ENCODE measurements at regions not wholly inside any gene's neighbourhood (a gene's known extent, or its start where the extent isn't known, plus 50 kb on each side); places are given as distances from the start of the nearest gene placed in this dataset.

GRCh38 chr18:45384962-45385315, 230.3 kb upstream of the SLC14A2 start:
- H3K9me3 ChIP-seq = no peaks in the 10 kb centered on the region
- no peaks in the 10 kb centered on the region for H3K36me3 ChIP-seq
- no peak for TF ChIP-seq CTCF (IDR thresholded peaks at IDR 0.05)
- H3K4me3 ChIP-seq = no peak overlapping the region
- peak in 1 of 2 donors; percentile 37 for ATAC-seq
- H3K27me3 ChIP-seq (ENCODE audit: low read depth) = no peaks in the 10 kb centered on the region
- peaks cover 7% of the 10 kb centered on the region for H3K4me1 ChIP-seq
- H3K27ac ChIP-seq = no peak overlapping the region
- DNase-seq = no peak
- intact Hi-C loops (cut with DNase I) = no loop called here

- TF ChIP-seq CTCF (IDR thresholded peaks at IDR 0.05) = peak; percentile 34
- Histone ChIP-seq H3K27me3 (ENCODE audit: low read depth) (no peaks in the 10 kb centered on the region), H3K9me3 (no peaks in the 10 kb centered on the region), H3K4me3 (no peak overlapping the region), H3K36me3 (no peaks in the 10 kb centered on the region), H3K27ac (no peak overlapping the region), H3K4me1 (peaks cover 7% of the 10 kb centered on the region)
- intact Hi-C loops (cut with DNase I) = no loop called here
- DNase-seq (no peak), ATAC-seq (no peak)
Measured at GRCh38 chr18:45386041-45386655, 229.1 kb upstream of the SLC14A2 start.

- H3K4me1 ChIP-seq = peaks cover 7% of the 10 kb centered on the region
- ATAC-seq (no peak), DNase-seq (no peak)
- H3K9me3 ChIP-seq = no peaks in the 10 kb centered on the region
- no peak overlapping the region for H3K27ac ChIP-seq
- H3K4me3 ChIP-seq = no peak overlapping the region
- intact Hi-C loops (cut with DNase I) = no loop called here
- TF ChIP-seq CTCF (IDR thresholded peaks at IDR 0.05) = no peak
- no peaks in the 10 kb centered on the region for H3K36me3 ChIP-seq
- no peaks in the 10 kb centered on the region for H3K27me3 ChIP-seq (ENCODE audit: low read depth)
Measured at GRCh38 chr18:45387229-45387628, 228.0 kb upstream of the SLC14A2 start.

GRCh38 chr18:45398448-45398847, 216.8 kb upstream of the SLC14A2 start:
- Histone ChIP-seq H3K36me3 (no peaks in the 10 kb centered on the region), H3K27ac (no peak overlapping the region), H3K4me1 (no peaks in the 10 kb centered on the region), H3K4me3 (no peak overlapping the region), H3K27me3 (ENCODE audit: low read depth) (no peaks in the 10 kb centered on the region), H3K9me3 (no peaks in the 10 kb centered on the region)
- ATAC-seq (no peak), DNase-seq (no peak)
- intact Hi-C loops (cut with DNase I) = no loop called here
- no peak for TF ChIP-seq CTCF (IDR thresholded peaks at IDR 0.05)

- intact Hi-C loops (cut with DNase I) = no loop called here
- Histone ChIP-seq H3K27me3 (ENCODE audit: low read depth) (no peaks in the 10 kb centered on the region), H3K9me3 (no peaks in the 10 kb centered on the region), H3K4me3 (no peak overlapping the region), H3K27ac (no peak overlapping the region), H3K4me1 (no peaks in the 10 kb centered on the region), H3K36me3 (no peaks in the 10 kb centered on the region)
- ATAC-seq (peak; percentile 56 to 58), DNase-seq (no peak)
- TF ChIP-seq CTCF (IDR thresholded peaks at IDR 0.05) = no peak
Measured at GRCh38 chr18:45399146-45399545, 216.1 kb upstream of the SLC14A2 start.

- Histone ChIP-seq H3K4me1 (no peaks in the 10 kb centered on the region), H3K9me3 (no peaks in the 10 kb centered on the region), H3K27me3 (ENCODE audit: low read depth) (no peaks in the 10 kb centered on the region), H3K27ac (no peak overlapping the region), H3K36me3 (no peaks in the 10 kb centered on the region), H3K4me3 (no peak overlapping the region)
- ATAC-seq (no peak), DNase-seq (no peak)
- no peak for TF ChIP-seq CTCF (IDR thresholded peaks at IDR 0.05)
- intact Hi-C loops (cut with DNase I) = no loop called here
Measured at GRCh38 chr18:45399643-45400042, 215.6 kb upstream of the SLC14A2 start.
